BJ (cell line): ENCODE measurements at regions not wholly inside any gene's neighbourhood (a gene's known extent, or its start where the extent isn't known, plus 50 kb on each side); places are given as distances from the start of the nearest gene placed in this dataset.

Experiments used
- CTCF ChIA-PET: fragments of 350-600 bp; formaldehyde crosslinking; extraction: SDS; loops from one replicate; lab custom pipeline; 2021; ENCODE audit warnings: antibody characterized with exemption, inconsistent platforms; lab: Yijun Ruan, JAX
- POLR2A ChIA-PET: fragments of 300-600 bp; sonication (Branson Sonifier 250); formaldehyde crosslinking; extraction: SDS; loops from one replicate; lab custom pipeline; 2021; ENCODE audit warnings: antibody characterized with exemption; lab: Charles Lee
- DNase-seq: peaks from one replicate; pipeline ENCODE4 v3.0.0-alpha.2; 2011; ENCODE audit warnings: low read depth
- H3K27me3 ChIP-seq: 2 replicates; pipeline ENCODE4 v1.6.0; 2011; ENCODE audit warnings: low read length; ENCODE audit not compliant: control insufficient read depth, insufficient read depth
- H3K36me3 ChIP-seq: 2 replicates; pipeline ENCODE4 v1.5.1; 2011; ENCODE audit warnings: low read length; ENCODE audit not compliant: control insufficient read depth, insufficient read depth
- H3K4me3 ChIP-seq: 2 replicates; pipeline ENCODE4 v1.5.1; 2011; ENCODE audit warnings: low read depth, mild to moderate bottlenecking, control low read depth, low read length
- CTCF ChIP-seq: IDR thresholded peaks from 2 replicates; pipeline ENCODE4 v1.5.1; 2011; ENCODE audit warnings: low read depth, mild to moderate bottlenecking, control low read depth, inconsistent platforms, low read length, moderate library complexity; ENCODE audit not compliant: insufficient read depth

DNA sequence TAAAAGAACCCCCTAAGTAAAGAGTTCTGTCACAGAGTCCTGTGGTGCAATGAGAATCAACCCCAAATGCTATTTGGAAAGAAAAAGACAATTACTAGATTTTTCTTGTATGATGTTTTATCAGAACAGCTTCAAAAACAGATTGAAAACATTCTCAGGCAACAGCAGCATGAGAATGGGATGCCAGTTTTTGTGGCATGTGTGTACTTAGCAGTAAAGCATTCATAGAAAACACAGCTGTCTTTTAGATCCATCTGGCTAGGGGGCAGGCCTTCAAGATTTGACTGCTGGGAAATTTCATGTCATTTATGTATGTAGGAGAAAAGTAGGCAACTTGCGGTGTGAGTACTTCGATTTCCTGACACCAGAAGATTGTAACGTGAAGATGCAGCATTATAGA is 170.5 kb upstream of the HTR2A start:
- H3K36me3 ChIP-seq: no peaks in the 10 kb centered on the region
- H3K27me3 ChIP-seq: no peaks in the 10 kb centered on the region
- no peak for DNase-seq
- ChIA-PET POLR2A (no interaction called here), CTCF (no interaction called here)
- TF ChIP-seq CTCF: no peak
- H3K4me3 ChIP-seq: no peak overlapping the region

DNA sequence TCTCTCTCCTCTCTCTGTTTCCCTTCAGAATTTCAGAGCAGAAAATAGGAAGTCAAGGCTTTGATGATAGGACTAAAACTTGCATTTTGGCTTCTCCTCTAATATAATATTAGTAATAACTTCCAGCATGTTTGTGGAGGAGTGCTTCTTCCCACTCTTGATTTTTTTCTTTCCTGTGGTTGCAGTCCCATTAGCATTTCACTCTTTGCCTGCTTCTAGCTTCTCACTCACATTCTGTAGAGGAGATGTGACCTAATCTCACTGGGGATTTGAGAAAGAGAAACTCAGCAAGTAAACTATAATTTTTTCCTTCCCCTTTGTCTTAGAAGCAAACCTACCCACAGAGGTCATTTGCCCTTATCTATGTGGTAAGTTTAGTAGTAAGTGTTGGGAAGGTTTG is 169.4 kb upstream of the HTR2A start:
- no peak for TF ChIP-seq CTCF
- no peak for DNase-seq
- ChIA-PET CTCF (no interaction called here), POLR2A (no interaction called here)
- H3K4me3 ChIP-seq: no peak overlapping the region
- no peaks in the 10 kb centered on the region for H3K27me3 ChIP-seq
- H3K36me3 ChIP-seq: no peaks in the 10 kb centered on the region

DNA sequence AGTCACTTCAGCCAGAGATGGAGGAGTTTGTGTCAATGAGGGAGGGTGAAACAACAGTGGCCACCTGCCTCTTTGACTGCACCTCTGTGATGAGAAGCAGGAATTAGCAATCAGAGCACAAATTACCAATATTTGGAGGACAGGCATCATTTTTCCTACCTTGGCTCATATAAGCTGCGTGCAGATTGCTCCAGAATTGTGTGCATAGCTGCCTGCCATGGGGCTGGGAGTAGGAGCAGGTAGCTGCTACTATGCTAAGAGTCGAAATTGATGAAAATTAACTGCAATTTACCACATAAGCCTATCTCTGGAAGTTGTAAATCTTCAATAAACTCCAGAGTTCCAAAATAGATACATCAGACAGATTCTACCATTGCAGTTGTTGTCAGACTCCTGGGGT is 167.5 kb upstream of the HTR2A start:
- Histone ChIP-seq H3K4me3 (no peak overlapping the region), H3K27me3 (no peaks in the 10 kb centered on the region), H3K36me3 (no peaks in the 10 kb centered on the region)
- ChIA-PET CTCF (no interaction called here), POLR2A (no interaction called here)
- no peak for TF ChIP-seq CTCF
- DNase-seq: no peak

GRCh38 chr13:47049276-47049989 is 152.6 kb upstream of the HTR2A start:
- no peak for DNase-seq
- no peak for TF ChIP-seq CTCF
- POLR2A ChIA-PET: no interaction called here
- CTCF ChIA-PET: no interaction called here
- Histone ChIP-seq H3K36me3 (no peaks in the 10 kb centered on the region), H3K4me3 (no peak overlapping the region), H3K27me3 (no peaks in the 10 kb centered on the region)

GRCh38 chr13:47046706-47047105 is 149.9 kb upstream of the HTR2A start:
- Histone ChIP-seq H3K4me3 (no peak overlapping the region), H3K27me3 (no peaks in the 10 kb centered on the region), H3K36me3 (no peaks in the 10 kb centered on the region)
- POLR2A ChIA-PET: no interaction called here
- no peak for DNase-seq
- TF ChIP-seq CTCF: no peak
- CTCF ChIA-PET: interaction anchor here (1.2 kb wide), 1 partner anchor 215 kb away, joined by 3 read pairs; no protein-coding TSS in a partner anchor
